HG02571 (cell line): ENCODE measurements at regions not wholly inside any gene's neighbourhood (a gene's known extent, or its start where the extent isn't known, plus 50 kb on each side); places are given as distances from the start of the nearest gene placed in this dataset.
"Not testable (repeated sequence)": the region's sequence is repeated elsewhere in the genome, so short reads cannot be mapped to it uniquely, and the experiment has no call there.

Experiments used
- ATAC-seq: cut with Tn5 transposase; IDR thresholded peaks from one replicate; pipeline ENCODE4 v1.9.1; 2021; ENCODE audit warnings: mild to moderate bottlenecking, moderate library complexity; ENCODE audit not compliant: unreplicated experiment

GRCh38 chr13:86840250-86841191, 830.6 kb upstream of the SLITRK5 start:
- no peak for ATAC-seq

GRCh38 chr13:86841264-86841663, 829.9 kb upstream of the SLITRK5 start:
- ATAC-seq = no peak

- no peak for ATAC-seq
Measured at GRCh38 chr13:86846501-86846900, 824.7 kb upstream of the SLITRK5 start.

GRCh38 chr13:86848716-86849115, 822.5 kb upstream of the SLITRK5 start:
- no peak for ATAC-seq

- no peak for ATAC-seq
Measured at GRCh38 chr13:86856991-86857390, 814.2 kb upstream of the SLITRK5 start.

- ATAC-seq = no peak
Measured at GRCh38 chr13:86858216-86858615, 813.0 kb upstream of the SLITRK5 start.

- ATAC-seq = no peak
Measured at GRCh38 chr13:86862137-86862536, 809.0 kb upstream of the SLITRK5 start.

GRCh38 chr13:86864376-86864775, 806.8 kb upstream of the SLITRK5 start:
- ATAC-seq = no peak

GRCh38 chr13:86870444-86870843, 800.7 kb upstream of the SLITRK5 start:
- ATAC-seq = no peak

GRCh38 chr13:86877441-86877840, 793.7 kb upstream of the SLITRK5 start:
- no peak for ATAC-seq

GRCh38 chr13:86878781-86879180, 792.4 kb upstream of the SLITRK5 start:
- no peak for ATAC-seq

- ATAC-seq = no peak
Measured at GRCh38 chr13:86881390-86881789, 789.8 kb upstream of the SLITRK5 start.

- no peak for ATAC-seq
Measured at GRCh38 chr13:86882107-86882506, 789.1 kb upstream of the SLITRK5 start.

- ATAC-seq = no peak
Measured at GRCh38 chr13:86882835-86883234, 788.3 kb upstream of the SLITRK5 start.

GRCh38 chr13:86892330-86892729, 778.8 kb upstream of the SLITRK5 start:
- ATAC-seq = no peak

- ATAC-seq = no peak
Measured at GRCh38 chr13:86900906-86901305, 770.3 kb upstream of the SLITRK5 start.

GRCh38 chr13:86906127-86906874, 764.9 kb upstream of the SLITRK5 start:
- no peak for ATAC-seq

- ATAC-seq = no peak
Measured at GRCh38 chr13:86907156-86907555, 764.0 kb upstream of the SLITRK5 start.

- no peak for ATAC-seq
Measured at GRCh38 chr13:86909318-86909717, 761.9 kb upstream of the SLITRK5 start.

- no peak for ATAC-seq
Measured at GRCh38 chr13:86914757-86915156, 756.4 kb upstream of the SLITRK5 start.

GRCh38 chr13:86917438-86917837, 753.7 kb upstream of the SLITRK5 start:
- not testable (repeated sequence) for ATAC-seq

GRCh38 chr13:86918682-86919081, 752.5 kb upstream of the SLITRK5 start:
- ATAC-seq = no peak
